ENCODE measurements at regions not wholly inside any gene's neighbourhood (a gene's known extent, or its start where the extent isn't known, plus 50 kb on each side); places are given as distances from the start of the nearest gene placed in this dataset.

DNA sequence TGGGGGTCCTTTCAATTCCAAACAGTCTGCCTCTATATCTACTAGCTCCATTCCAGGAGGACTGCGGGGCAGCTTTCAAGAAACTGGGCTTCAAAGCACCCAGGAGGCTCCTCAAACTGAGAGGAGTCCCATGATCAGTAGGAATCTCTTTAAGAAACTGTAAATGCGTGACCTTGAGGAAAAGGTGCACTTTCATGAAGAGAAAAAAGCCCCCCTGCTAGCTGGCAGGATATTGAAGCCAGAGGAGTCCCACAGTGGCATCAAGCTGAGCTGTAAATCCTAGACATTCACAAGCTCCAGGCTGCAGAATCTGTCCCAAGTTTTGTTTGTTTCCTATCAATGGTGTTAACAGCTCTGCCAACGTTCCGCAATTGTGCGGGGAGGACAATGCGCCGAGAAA lies 790.1 kb downstream of the SLC4A3 start:
- ChIA-PET CTCF (no interaction called here), POLR2A (no interaction called here)
- H3K4me1 ChIP-seq (ENCODE audit: control insufficient read depth, insufficient read depth, low read length) = no peaks in the 10 kb centered on the region
- H3K4me3 ChIP-seq (ENCODE audit: low read depth, low read length) = no peak overlapping the region
- H3K9me3 ChIP-seq (ENCODE audit: control insufficient read depth, insufficient read depth, low read depth, low read length) = peaks cover 2% of the 10 kb centered on the region; the same call in 1 of the 2 replicates
- no peak overlapping the region for H3K27ac ChIP-seq (ENCODE audit: extremely low read depth, low read depth, low read length)
- TF ChIP-seq ZFP41 (tag by site-specific recombination; IDR thresholded peaks at IDR 0.05; ENCODE audit: borderline replicate concordance) = no peak
- TF ChIP-seq ZIC2 (tag by site-specific recombination; IDR thresholded peaks at IDR 0.05) = peak; percentile 80
- no peak for TF ChIP-seq ZBTB1 (tag by site-specific recombination; IDR thresholded peaks at IDR 0.05)
- TF ChIP-seq, protein P1, sequence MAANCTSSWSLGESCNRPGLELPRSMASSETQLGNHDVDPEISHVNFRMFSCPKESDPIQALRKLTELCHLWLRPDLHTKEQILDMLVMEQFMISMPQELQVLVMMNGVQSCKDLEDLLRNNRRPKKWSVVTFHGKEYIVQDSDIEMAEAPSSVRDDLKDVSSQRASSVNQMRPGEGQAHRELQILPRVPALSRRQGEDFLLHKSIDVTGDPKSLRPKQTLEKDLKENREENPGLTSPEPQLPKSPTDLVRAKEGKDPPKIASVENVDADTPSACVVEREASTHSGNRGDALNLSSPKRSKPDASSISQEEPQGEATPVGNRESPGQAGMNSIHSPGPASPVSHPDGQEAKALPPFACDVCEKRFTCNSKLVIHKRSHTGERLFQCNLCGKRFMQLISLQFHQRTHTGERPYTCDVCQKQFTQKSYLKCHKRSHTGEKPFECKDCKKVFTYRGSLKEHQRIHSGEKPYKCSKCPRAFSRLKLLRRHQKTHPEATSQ (tag by site-specific recombination; IDR thresholded peaks at IDR 0.05) = no peak
- TF ChIP-seq, protein P2, sequence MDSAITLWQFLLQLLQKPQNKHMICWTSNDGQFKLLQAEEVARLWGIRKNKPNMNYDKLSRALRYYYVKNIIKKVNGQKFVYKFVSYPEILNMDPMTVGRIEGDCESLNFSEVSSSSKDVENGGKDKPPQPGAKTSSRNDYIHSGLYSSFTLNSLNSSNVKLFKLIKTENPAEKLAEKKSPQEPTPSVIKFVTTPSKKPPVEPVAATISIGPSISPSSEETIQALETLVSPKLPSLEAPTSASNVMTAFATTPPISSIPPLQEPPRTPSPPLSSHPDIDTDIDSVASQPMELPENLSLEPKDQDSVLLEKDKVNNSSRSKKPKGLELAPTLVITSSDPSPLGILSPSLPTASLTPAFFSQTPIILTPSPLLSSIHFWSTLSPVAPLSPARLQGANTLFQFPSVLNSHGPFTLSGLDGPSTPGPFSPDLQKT (IDR thresholded peaks at IDR 0.05; ENCODE audit: borderline replicate concordance, low read depth, low read length) = no peak
- TF ChIP-seq ZNF433 (tag by site-specific recombination; IDR thresholded peaks at IDR 0.05; ENCODE audit: low read depth) = no peak
- TF ChIP-seq, protein P3, sequence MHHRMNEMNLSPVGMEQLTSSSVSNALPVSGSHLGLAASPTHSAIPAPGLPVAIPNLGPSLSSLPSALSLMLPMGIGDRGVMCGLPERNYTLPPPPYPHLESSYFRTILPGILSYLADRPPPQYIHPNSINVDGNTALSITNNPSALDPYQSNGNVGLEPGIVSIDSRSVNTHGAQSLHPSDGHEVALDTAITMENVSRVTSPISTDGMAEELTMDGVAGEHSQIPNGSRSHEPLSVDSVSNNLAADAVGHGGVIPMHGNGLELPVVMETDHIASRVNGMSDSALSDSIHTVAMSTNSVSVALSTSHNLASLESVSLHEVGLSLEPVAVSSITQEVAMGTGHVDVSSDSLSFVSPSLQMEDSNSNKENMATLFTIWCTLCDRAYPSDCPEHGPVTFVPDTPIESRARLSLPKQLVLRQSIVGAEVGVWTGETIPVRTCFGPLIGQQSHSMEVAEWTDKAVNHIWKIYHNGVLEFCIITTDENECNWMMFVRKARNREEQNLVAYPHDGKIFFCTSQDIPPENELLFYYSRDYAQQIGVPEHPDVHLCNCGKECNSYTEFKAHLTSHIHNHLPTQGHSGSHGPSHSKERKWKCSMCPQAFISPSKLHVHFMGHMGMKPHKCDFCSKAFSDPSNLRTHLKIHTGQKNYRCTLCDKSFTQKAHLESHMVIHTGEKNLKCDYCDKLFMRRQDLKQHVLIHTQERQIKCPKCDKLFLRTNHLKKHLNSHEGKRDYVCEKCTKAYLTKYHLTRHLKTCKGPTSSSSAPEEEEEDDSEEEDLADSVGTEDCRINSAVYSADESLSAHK (tag by site-specific recombination; IDR thresholded peaks at IDR 0.05) = no peak
- TF ChIP-seq EGR2 (tag by site-specific recombination; IDR thresholded peaks at IDR 0.05; ENCODE audit: low read depth) = no peak
- no peaks in the 10 kb centered on the region for H3K36me3 ChIP-seq (ENCODE audit: control insufficient read depth in 2 of 2, insufficient read depth in 1 of 2, low read length in 2 of 2)

DNA sequence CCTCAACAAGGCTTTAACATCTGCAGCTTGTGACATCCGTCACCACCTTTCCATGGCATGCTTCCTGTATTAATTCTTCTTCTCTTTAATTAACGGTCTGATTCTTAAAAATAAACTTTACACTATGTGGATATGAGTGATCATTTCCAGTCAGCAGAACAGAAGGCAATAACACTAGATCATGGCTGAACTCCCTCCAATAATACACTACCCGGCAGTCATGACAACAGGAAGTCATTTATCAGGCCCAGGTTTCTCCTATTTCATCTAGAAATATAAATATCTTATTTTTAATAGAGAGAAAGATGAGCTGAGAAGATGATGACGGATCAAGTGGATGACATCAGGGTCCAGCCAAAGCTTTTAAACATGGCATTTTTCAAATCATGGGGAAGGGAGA lies 792.2 kb downstream of the SLC4A3 start:
- Histone ChIP-seq H3K36me3 (ENCODE audit: control insufficient read depth in 2 of 2, insufficient read depth in 1 of 2, low read length in 2 of 2) (no peaks in the 10 kb centered on the region), H3K4me1 (ENCODE audit: control insufficient read depth, insufficient read depth, low read length) (no peaks in the 10 kb centered on the region), H3K4me3 (ENCODE audit: low read depth, low read length) (no peak overlapping the region), H3K9me3 (ENCODE audit: control insufficient read depth, insufficient read depth, low read depth, low read length) (peaks cover 2% of the 10 kb centered on the region; the same call in 1 of the 2 replicates), H3K27ac (ENCODE audit: extremely low read depth, low read depth, low read length) (no peak overlapping the region)
- POLR2A ChIA-PET = no interaction called here
- no peak for TF ChIP-seq WT1 (tag by site-specific recombination; IDR thresholded peaks at IDR 0.05)
- CTCF ChIA-PET = interaction anchor here (1.1 kb wide), 1 partner anchor 9 kb away, joined by 3 read pairs; no protein-coding TSS in a partner anchor

DNA sequence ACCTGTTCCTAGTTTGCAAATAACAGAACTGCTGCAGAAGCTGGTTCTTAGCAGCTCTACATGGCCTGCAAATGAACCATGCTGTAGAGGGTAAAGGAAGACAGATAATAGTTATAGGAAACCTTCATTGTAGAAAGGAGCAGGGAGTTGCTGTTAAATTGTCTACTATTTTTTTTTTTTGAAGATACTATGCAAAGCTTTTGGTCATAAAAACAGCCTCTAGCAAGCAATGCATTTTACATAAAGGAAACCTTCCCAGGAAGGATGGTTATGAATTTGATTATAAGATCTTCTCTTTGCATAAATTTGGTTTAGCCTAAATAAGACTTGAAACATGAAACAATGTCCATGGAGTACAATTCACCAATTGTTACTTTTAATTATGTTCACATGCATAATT lies 793.4 kb downstream of the SLC4A3 start:
- H3K4me3 ChIP-seq (ENCODE audit: low read depth, low read length) = no peak overlapping the region
- CTCF ChIA-PET = interaction anchor here (0.8 to 1.1 kb wide), 2 partner anchors 10 to 684 kb away, joined by 3 to 6 read pairs; no protein-coding TSS in a partner anchor
- H3K4me1 ChIP-seq (ENCODE audit: control insufficient read depth, insufficient read depth, low read length) = no peaks in the 10 kb centered on the region
- no peak overlapping the region for H3K27ac ChIP-seq (ENCODE audit: extremely low read depth, low read depth, low read length)
- H3K36me3 ChIP-seq (ENCODE audit: control insufficient read depth in 2 of 2, insufficient read depth in 1 of 2, low read length in 2 of 2) = no peaks in the 10 kb centered on the region
- H3K9me3 ChIP-seq (ENCODE audit: control insufficient read depth, insufficient read depth, low read depth, low read length) = no peaks in the 10 kb centered on the region
- POLR2A ChIA-PET = no interaction called here
- TF ChIP-seq ZNF571 (tag by site-specific recombination; IDR thresholded peaks at IDR 0.05) (no peak), ZEB2 (tag by site-specific recombination; IDR thresholded peaks at IDR 0.05) (no peak), ZNF223 (tag by site-specific recombination; IDR thresholded peaks at IDR 0.05) (no peak), ZNF24 (tag by site-specific recombination; IDR thresholded peaks at IDR 0.05) (no peak), ZNF600 (tag by site-specific recombination; IDR thresholded peaks at IDR 0.05) (no peak), KLF16 (tag by site-specific recombination; IDR thresholded peaks at IDR 0.05) (no peak), ZNF341 (tag by site-specific recombination; IDR thresholded peaks at IDR 0.05; ENCODE audit: low read depth) (no peak), ZBTB17 (tag by site-specific recombination; IDR thresholded peaks at IDR 0.05) (no peak), ZNF549 (tag by site-specific recombination; IDR thresholded peaks at IDR 0.05) (no peak)
- TF ChIP-seq, protein P4, sequence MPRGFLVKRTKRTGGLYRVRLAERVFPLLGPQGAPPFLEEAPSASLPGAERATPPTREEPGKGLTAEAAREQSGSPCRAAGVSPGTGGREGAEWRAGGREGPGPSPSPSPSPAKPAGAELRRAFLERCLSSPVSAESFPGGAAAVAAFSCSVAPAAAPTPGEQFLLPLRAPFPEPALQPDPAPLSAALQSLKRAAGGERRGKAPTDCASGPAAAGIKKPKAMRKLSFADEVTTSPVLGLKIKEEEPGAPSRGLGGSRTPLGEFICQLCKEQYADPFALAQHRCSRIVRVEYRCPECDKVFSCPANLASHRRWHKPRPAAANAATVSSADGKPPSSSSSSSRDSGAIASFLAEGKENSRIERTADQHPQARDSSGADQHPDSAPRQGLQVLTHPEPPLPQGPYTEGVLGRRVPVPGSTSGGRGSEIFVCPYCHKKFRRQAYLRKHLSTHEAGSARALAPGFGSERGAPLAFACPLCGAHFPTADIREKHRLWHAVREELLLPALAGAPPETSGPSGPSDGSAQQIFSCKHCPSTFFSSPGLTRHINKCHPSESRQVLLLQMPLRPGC (tag by site-specific recombination; IDR thresholded peaks at IDR 0.05) = no peak
- TF ChIP-seq, protein P5, sequence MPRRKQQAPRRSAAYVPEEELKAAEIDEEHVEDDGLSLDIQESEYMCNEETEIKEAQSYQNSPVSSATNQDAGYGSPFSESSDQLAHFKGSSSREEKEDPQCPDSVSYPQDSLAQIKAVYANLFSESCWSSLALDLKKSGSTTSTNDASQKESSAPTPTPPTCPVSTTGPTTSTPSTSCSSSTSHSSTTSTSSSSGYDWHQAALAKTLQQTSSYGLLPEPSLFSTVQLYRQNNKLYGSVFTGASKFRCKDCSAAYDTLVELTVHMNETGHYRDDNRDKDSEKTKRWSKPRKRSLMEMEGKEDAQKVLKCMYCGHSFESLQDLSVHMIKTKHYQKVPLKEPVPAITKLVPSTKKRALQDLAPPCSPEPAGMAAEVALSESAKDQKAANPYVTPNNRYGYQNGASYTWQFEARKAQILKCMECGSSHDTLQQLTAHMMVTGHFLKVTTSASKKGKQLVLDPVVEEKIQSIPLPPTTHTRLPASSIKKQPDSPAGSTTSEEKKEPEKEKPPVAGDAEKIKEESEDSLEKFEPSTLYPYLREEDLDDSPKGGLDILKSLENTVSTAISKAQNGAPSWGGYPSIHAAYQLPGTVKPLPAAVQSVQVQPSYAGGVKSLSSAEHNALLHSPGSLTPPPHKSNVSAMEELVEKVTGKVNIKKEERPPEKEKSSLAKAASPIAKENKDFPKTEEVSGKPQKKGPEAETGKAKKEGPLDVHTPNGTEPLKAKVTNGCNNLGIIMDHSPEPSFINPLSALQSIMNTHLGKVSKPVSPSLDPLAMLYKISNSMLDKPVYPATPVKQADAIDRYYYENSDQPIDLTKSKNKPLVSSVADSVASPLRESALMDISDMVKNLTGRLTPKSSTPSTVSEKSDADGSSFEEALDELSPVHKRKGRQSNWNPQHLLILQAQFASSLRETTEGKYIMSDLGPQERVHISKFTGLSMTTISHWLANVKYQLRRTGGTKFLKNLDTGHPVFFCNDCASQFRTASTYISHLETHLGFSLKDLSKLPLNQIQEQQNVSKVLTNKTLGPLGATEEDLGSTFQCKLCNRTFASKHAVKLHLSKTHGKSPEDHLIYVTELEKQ (tag by site-specific recombination; IDR thresholded peaks at IDR 0.05; ENCODE audit: borderline replicate concordance) = no peak
- TF ChIP-seq, protein P6, sequence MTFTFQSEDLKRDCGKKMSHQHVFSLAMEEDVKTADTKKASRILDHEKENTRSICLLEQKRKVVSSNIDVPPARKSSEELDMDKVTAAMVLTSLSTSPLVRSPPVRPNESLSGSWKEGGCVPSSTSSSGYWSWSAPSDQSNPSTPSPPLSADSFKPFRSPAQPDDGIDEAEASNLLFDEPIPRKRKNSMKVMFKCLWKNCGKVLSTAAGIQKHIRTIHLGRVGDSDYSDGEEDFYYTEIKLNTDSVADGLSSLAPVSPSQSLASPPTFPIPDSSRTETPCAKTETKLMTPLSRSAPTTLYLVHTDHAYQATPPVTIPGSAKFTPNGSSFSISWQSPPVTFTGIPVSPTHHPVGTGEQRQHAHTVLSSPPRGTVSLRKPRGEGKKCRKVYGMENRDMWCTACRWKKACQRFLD (tag by site-specific recombination; IDR thresholded peaks at IDR 0.05) = no peak
